Loucy (cell line): ENCODE measurements at regions not wholly inside any gene's neighbourhood (a gene's known extent, or its start where the extent isn't known, plus 50 kb on each side); places are given as distances from the start of the nearest gene placed in this dataset.

Experiments
- H2AFZ ChIP-seq: fragments of 200-600 bp; sonication (generic); 2 replicates; pipeline ENCODE4 v1.6.0; 2016; ENCODE audit warnings: antibody characterized with exemption, mild to moderate bottlenecking, low read length, moderate library complexity
- H3F3A ChIP-seq: fragments of 200-600 bp; 2 replicates; pipeline ENCODE4 v1.6.0; 2016; ENCODE audit warnings: antibody characterized with exemption, low read depth, mild to moderate bottlenecking
- H3K27me3 ChIP-seq: fragments of 200-600 bp; sonication (generic); 2 replicates; pipeline ENCODE4 v1.6.1; 2014; ENCODE audit warnings: low read length, mild to moderate bottlenecking; ENCODE audit not compliant: insufficient read depth, poor library complexity, severe bottlenecking
- H3K36me3 ChIP-seq: fragments of 200-600 bp; sonication (generic); 2 replicates; pipeline ENCODE4 v1.6.1; 2016; ENCODE audit warnings: low read length; ENCODE audit not compliant: insufficient read depth
- H3K4me1 ChIP-seq: fragments of 200-600 bp; sonication (generic); 2 replicates; pipeline ENCODE4 v1.5.1; 2014; ENCODE audit warnings: low read length, mild to moderate bottlenecking; ENCODE audit not compliant: insufficient read depth, poor library complexity, severe bottlenecking
- H3K4me2 ChIP-seq: fragments of 200-600 bp; sonication (generic); 2 replicates; pipeline ENCODE4 v1.6.0; 2014; ENCODE audit warnings: antibody characterized with exemption, low read length, low read depth, mild to moderate bottlenecking; ENCODE audit not compliant: poor library complexity, severe bottlenecking
- H3K4me3 ChIP-seq: fragments of 200-600 bp; sonication (generic); 2 replicates; pipeline ENCODE4 v1.5.1; 2014; ENCODE audit warnings: low read length, mild to moderate bottlenecking, mixed read lengths; ENCODE audit not compliant: poor library complexity, severe bottlenecking
- H3K79me2 ChIP-seq: fragments of 200-600 bp; sonication (generic); 2 replicates; pipeline ENCODE4 v1.6.1; 2014; ENCODE audit warnings: low read length; ENCODE audit not compliant: insufficient read depth
- H3K9ac ChIP-seq: fragments of 200-600 bp; sonication (generic); 2 replicates; pipeline ENCODE4 v1.6.0; 2014; ENCODE audit warnings: mild to moderate bottlenecking, low read depth, low read length, moderate library complexity; ENCODE audit not compliant: poor library complexity, severe bottlenecking
- H3K9me2 ChIP-seq: fragments of 200-600 bp; sonication (generic); replicated peaks from 2 replicates; pipeline ENCODE4 v1.6.1; 2016; ENCODE audit warnings: low read depth, low read length, mixed read lengths
- H3K9me3 ChIP-seq: fragments of 200-600 bp; sonication (generic); 2 replicates; pipeline ENCODE4 v1.6.1; 2014; ENCODE audit warnings: mild to moderate bottlenecking, antibody characterized with exemption, low read length, low read depth; ENCODE audit not compliant: insufficient read depth
- H4K20me1 ChIP-seq: fragments of 200-600 bp; sonication (generic); 2 replicates; pipeline ENCODE4 v1.6.0; 2014; ENCODE audit warnings: antibody characterized with exemption, low read length, mild to moderate bottlenecking; ENCODE audit not compliant: insufficient read depth, poor library complexity, severe bottlenecking
- EZH2phosphoT487 ChIP-seq: fragments of 200-600 bp; IDR thresholded peaks from 2 replicates; pipeline ENCODE4 v1.6.1; 2018; ENCODE audit warnings: antibody characterized with exemption, mild to moderate bottlenecking, moderate library complexity, borderline replicate concordance
- TF ChIP-seq, protein P1 (sequence below): fragments of 200-600 bp; sonication (generic); conservative IDR thresholded peaks from 2 replicates; pipeline ENCODE4 v1.5.1; 2014; ENCODE audit warnings: mild to moderate bottlenecking, antibody characterized with exemption, low read length

DNA sequence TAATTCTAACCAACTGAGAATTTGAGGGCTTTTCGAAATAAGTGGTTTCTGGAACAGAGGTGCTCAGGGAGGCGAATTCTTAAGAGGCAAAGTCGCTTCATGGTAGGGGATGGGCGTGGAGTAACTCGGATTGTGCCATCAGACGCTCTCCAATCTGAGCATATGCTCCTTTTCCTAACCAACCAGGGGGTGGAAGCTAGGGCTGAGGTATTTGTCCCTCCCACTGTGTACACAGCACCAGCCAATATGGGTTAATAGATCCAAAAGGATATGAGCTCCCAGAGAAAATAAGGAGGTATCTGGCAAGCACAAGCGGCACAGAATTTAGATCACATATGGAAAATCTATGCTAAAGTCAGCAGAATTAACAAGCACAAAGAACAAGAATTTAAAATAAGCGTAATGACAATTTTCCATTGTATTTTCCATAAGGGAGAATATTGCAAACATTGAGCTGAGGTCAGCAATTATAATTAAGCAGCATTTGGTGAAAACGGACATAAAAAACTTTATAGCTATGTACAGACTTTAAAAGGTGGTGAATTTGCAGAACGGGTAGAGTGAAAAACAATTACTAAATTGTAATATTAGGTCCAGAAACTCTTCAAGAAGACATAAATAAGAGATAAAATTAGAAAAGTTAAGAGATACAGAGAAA lies 55.0 kb upstream of the PHACTR1 start:
- Histone ChIP-seq H3K4me3 (no peak overlapping the region), H3K4me1 (peaks cover 10% of the 10 kb centered on the region), H2AFZ (no peak overlapping the region), H3K9me2 (no peaks in the 10 kb centered on the region), H3K27me3 (no peaks in the 10 kb centered on the region), H3K9ac (no peak overlapping the region), H3K4me2 (no peak overlapping the region), H3K9me3 (no peaks in the 10 kb centered on the region), H3K79me2 (no peaks in the 10 kb centered on the region), H4K20me1 (no peaks in the 10 kb centered on the region), H3K36me3 (no peaks in the 10 kb centered on the region), H3F3A (no peaks in the 10 kb centered on the region)
- TF ChIP-seq, protein P1, sequence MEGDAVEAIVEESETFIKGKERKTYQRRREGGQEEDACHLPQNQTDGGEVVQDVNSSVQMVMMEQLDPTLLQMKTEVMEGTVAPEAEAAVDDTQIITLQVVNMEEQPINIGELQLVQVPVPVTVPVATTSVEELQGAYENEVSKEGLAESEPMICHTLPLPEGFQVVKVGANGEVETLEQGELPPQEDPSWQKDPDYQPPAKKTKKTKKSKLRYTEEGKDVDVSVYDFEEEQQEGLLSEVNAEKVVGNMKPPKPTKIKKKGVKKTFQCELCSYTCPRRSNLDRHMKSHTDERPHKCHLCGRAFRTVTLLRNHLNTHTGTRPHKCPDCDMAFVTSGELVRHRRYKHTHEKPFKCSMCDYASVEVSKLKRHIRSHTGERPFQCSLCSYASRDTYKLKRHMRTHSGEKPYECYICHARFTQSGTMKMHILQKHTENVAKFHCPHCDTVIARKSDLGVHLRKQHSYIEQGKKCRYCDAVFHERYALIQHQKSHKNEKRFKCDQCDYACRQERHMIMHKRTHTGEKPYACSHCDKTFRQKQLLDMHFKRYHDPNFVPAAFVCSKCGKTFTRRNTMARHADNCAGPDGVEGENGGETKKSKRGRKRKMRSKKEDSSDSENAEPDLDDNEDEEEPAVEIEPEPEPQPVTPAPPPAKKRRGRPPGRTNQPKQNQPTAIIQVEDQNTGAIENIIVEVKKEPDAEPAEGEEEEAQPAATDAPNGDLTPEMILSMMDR: no peak
- TF ChIP-seq EZH2phosphoT487: no peak
